K562 (cell line): ENCODE measurements at regions not wholly inside any gene's neighbourhood (a gene's known extent, or its start where the extent isn't known, plus 50 kb on each side); places are given as distances from the start of the nearest gene placed in this dataset. TPM values are rescaled to one million over a fixed set of nuclear protein-coding genes. Genes with fewer than 3 reads are reported as not detected.

ENCODE experiments used
- small RNA-seq: library from RNA; depleted of rRNA; stranded (forward); fragments of <200 nt; gene quantifications from one replicate; pipeline ENCODE3, GENCODE V24; 2014

Small RNA genes lying in the stretch of these regions (small RNA-seq; reads per million reads assigned to genes)
- gene AL353803.5 (not detected), gene RN7SL159P (not detected)
